Ecto neural progenitor cell (in vitro differentiated cells): ENCODE measurements at regions not wholly inside any gene's neighbourhood (a gene's known extent, or its start where the extent isn't known, plus 50 kb on each side); places are given as distances from the start of the nearest gene placed in this dataset.
"Not testable (repeated sequence)": the region's sequence is repeated elsewhere in the genome, so short reads cannot be mapped to it uniquely, and the experiment has no call there.

ENCODE experiments used
- DNase-seq: peaks from one replicate; pipeline ENCODE4 v3.0.0-alpha.2; 2018; ENCODE audit warnings: low spot score

DNA sequence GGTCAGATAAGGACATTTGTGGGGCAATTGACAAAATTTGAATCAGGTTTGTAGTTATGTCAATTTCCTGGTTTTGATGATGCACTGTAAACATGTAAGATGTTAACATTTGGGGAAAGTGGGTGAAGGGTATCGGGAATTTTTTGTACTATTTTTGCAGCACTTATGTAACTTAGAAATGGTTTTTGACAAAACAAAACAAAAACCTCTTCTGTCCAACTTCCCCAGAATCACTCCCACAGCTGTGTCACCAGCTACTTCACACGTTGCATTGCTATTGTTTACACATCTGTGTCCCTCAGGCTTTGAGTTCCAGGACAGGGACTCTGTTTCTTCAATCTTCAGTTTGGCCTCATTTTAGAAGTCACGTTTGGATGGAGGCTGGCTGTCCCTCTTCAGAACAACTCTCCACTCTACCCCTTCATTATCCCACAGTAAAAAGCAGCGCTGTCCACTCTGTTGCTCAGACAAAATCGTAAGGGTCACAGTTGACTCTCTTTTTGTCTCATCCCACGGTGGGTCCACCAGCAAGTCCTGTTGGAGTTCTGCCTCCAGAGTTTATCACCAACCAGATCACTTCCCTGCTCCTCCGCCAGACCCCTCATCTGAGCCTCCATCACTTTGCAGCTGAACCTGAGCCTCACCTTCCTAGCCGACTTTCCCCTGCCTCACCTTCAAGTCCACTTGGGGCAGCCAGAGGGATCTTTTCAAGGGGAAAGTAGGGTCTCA, 63.2 kb downstream of the NENF start:
- no peak for DNase-seq

DNA sequence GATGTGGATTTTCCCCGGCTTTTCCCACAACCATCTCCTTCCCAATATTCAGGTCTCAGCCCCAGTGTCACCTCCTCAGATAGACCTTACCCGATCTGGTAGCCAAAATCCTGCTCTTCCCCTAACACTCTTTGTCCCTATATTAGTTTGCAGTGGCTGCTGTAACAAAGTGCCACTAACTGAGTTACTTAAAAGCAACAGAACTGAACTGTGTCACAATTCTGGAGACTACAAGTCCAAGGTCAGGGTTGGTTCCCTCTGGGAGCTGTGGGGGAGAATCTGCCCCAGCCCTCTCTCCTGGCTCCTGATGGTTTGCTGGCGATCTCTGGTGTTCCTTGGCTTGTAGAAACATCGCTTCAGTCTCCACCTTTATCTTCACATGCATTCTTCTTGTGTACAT, 64.0 kb downstream of the NENF start:
- DNase-seq, result no peak

DNA sequence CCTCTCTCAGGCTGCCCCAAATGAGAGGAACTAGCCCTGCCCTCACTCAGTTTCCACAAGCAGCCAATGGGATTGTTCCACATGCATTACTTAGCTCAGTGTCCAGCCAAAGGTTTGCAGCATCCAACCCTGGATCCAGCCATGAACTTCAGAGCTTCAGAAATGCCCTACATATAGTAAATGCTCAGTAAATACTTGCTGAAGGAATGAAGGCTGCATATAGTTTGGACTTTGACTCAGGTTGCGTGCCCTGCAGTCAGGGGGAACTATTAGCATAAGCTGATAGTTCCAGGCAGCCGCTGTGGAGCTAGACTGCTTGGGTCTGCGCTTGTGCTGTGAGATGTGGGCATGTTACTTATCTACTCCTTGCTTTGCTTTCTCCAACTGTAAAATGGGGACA, 64.8 kb downstream of the NENF start:
- DNase-seq, result no peak

DNA sequence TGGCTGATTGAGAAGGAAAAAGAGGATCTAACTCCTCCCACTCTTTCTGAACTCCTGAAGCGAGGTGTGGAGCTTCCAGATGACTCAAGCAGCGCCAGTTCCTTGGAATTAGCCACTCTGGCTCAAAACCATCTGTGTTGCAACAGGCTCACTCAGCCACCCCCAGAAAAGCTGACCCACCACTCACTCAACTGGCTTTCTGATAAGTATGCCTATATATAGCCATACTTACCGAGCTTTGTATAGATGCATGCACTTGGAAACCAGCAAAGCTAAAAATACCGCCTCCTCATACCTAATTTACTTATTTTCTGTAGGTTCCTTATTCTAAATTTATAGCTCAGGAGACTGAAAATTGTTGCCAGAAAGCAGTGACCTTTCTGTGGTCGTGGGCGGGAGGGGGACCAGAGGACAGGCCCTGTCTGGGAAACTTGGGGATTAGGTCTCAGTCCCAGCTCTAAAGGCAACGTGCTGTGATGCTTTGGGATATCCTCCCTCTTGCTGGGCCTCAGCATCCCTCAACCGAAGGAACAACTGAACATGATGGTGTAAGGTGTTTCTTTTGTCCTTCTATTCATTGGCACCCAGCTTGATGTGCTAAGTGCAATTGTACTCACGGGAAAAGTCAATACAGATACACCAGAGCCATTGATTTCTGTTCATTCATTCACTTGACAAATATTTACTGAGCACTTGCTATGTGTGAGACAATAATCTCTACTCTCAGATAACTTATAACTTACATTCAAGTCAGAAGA, 65.7 kb downstream of the NENF start:
- no peak for DNase-seq

DNA sequence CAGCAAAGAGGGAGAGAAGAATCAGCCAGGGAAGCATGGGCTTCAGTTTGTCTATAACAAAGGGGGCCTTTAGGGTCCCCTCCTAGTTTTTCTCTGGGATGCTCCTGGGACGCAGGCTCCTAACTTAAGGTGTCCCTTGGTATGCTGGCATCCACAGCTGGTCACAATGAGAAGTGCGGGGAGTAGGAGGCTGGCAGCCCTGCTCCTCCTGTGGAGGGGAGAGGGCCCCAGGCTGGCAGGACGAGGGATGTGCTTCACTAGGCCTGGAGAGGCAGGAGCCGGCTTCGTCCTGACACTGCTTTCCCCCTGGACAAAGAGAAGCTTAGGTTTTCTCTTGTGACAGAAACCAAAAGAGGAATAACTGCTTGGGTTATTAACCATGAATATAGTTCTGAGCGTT, 67.6 kb downstream of the NENF start:
- no peak for DNase-seq

DNA sequence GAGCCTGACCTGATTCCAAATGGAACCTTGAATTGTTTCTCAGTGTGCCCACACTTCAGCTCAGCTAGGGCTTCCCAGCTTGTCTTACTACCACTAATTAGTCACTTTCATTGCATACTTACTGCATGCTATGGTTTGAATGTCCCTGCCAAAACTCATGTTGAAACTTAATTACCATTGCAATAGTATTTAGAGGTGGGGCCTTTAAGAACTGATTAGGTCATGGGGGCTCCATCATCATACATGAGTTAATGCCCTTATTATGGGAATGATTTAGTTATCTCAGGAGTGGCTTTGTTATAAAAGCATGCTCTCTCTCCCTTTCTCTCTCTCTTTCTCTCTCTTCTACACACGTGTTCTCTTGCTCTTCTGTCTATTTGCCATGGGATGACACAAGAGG, 68.3 kb downstream of the NENF start:
- no peak for DNase-seq

DNA sequence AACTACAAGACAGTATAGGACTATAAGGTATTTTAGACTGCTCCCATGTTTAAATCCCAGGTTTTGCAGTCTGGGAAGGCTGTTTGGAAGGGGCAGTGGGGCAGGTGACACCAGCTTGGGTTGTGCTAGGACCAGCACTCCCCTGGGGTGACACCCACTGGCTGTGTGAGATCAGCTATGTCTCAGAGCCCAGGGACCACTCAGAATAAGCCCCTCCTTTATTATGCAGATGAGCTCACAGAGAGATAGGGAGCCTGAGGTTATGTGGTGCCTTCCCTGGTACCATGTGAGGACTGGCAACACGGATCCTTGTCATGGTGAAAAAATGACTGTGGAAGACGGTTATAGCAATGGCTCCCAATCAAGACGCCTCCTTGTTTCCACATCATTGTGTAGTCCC, 71.0 kb downstream of the NENF start:
- no peak for DNase-seq

DNA sequence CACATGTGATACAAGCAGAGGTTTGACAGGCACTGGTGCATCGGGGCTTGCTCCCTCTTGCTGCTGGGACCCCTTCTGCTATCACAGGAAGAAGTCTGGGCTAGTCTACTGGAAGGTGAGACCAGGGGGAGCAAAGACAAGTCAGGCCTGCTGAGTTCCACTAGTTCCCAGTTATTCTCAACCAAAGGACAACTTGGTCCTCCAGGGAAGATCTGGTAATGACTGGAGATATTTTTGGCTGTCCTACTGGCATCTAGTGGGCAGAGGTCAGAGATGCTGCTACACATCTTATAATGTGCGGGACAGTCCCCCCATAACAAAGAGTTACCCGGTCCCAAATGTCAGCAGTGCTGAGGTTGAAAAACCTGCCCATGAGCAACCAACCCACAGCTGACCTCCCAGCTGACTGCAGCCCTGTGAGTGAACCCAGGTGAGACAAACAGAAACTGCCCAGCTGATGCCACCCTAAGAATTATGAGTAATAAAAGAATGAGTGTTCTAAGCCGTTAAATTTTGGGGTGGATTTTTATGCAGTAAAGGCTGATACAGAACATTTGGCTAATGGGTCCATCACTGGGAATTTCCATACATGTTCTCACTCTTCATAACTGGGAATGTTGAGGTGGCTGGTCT, 71.6 kb downstream of the NENF start:
- DNase-seq, result no peak

DNA sequence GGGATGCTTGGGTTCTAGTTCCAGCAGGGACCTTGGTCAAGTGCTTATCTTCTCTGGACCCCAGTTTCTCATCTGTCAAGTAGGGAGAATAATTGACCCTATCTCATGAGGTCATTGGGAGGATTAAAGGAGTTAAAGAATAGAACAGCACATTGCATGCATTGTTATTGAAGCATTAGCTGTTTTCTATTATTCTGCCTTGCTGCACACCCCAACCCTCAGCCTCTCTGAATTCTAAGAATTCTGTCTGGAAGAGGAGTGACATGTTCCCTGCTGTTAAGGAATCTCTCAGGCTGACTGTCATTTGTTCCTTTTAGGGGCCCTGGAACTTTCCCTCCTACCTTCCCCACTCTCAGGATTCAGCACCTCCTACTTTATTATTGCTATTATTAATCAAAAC, 73.9 kb downstream of the NENF start:
- no peak for DNase-seq

DNA sequence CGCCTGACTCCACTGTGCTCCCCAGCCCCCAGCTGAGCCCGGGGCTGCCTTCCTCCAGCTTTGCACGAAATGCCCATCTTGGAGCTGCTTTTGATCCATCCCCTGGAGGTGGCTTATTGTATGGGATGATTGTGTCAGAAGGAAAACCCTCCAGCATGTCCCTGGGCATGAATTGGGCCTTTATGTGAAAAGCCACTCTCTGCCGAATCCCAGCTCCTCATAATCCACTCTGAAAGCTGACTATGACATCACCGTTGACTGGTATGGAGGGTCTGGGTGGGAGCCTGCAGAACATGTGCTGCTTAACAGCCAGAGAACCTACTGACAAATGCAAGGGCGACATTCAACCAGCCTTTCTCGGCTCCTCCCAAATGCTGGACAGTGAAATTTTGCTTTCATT, 74.6 kb downstream of the NENF start:
- no peak for DNase-seq

DNA sequence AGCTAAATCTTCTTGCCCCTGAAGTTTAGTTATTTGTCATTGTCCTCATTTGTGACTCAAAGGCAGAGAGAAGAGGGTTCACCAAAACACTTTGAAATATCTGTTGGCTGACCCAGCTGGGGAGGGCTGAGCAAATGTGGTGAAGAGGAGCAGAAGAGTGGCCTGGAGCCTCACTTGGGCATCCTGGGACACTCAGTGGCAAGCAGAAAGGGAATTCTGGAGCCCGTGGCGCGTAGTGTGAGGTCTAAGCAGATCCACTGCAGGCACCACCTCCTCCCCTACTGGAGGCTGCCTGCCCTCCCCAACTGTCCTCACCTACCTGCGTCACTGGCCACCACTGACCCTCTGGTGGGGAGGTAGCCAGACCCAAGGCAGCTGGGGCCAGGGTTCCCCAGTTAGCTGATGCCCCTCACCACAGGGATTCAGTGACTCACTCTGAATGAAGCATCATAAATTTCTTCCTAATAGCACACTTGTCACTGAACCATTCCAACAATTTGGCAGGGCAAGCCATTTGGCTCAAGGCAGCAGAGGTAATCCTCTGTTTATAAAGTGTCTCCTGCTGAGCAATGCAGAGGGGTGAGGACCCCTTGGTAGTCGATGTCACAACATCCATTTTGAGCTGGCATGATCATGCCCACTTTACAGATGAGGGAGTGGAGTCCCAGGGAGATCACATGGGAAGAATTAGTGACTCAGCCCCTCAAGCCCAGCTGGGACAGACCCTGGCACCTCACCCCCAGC, 80.3 kb downstream of the NENF start:
- DNase-seq, result no peak

DNA sequence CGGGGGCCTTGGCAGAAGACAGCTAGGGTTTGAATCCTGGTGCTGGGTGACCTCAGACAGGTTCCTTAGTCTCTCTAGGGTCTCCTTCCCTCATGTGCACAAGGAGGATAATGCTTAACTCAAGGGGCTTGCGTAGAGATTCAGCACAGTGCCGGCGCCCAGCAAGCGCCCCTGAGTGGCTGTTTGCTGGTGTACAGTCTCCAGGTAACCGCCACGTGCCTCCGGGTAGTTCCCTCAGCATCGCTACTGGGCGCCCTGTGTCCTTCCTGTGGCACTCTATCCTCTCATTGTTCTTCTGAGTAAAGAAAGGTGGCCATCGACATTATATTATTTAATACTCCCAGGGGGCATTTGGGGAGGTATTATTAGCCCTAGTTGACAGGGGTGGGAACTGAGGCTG, 80.9 kb downstream of the NENF start:
- DNase-seq, result no peak

DNA sequence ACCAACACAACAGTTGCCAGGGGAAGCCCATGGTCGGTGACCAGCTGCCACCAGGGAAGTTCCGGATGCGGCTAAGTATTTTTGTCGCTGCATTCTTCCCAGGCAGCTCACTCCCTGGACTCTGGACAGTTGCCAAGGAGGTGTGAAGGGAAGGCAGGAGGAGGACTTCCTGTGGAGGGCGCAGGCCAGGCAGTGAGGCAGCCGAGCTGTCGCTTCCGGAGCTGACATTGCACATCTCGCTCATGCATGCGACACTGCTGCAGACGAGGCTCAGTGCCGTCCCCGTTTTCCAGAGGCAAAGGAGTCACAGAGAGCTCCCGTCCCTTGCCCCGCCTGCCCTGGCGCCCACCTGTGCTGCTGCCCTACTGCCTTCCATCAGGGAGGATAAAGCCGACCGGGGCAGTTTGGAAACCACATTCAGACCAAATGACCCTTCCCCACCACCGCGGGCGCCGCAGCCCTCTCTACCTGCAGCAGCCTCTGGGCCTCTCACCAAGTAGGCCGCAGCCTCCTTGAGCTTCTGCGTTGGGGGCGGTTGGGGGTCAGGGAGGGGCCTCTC, 81.4 kb downstream of the NENF start:
- DNase-seq, result no peak

DNA sequence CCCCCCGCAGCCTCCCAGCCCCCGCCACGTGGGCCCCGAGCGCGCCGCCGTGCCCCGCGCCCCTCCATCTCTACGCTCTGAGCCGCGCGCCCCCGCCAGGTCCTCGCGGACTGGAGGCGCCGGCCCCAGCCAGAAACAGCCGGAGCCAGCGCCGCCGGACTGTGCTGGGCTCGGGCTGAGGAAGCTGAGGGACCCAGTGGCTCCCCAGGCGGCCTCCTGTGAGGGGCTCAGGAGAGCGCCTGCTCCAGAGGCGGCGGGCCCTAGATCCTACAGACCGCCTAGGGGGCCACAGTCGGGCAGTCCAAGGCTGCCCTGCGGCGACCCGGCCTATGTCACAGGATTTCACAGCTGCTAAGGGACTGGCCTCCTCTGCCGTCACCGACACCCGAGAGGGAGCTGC, 82.1 kb downstream of the NENF start:
- peak; percentile 72 for DNase-seq

DNA sequence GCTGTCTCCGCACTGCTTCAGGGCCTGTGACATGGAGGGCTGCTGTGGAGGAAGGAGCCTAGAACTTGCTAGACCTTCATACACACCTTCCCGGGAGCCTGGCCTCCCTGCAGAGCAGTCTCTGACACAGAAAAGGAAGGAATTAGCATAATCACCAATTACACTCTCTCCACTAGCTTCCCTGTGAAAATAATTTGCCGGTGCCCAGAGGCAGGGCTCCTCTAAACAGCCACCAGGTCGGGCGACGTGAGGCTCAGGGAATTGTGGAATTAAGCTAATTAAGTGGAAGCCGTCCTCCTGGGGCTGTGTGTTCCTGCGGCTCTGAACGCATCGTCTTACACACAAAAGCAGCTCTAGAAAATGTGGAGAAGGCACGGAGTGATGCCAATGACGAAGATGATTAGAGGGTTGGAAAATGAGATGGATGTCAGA, 82.6 kb downstream of the NENF start:
- peak; percentile 60 for DNase-seq

DNA sequence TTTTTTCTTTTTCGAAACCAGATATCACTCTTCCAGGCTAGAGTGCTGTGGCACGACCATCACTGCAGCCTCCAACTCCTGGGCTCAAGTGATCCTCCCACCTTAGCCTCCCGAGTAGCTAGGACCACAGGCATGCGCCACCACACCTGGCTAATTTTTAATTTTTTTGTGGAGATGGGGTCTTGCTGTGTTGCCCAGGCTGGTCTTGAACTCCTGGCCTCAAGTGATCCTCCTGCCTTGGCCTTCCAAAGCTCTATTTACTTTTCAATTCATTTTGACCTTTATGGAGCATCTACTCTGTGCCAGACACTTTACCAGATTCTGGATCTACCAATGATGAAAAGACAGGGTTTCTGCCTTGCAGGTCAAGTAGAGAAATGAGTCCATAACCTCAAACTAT, 83.3 kb downstream of the NENF start:
- DNase-seq, result not testable (repeated sequence)

DNA sequence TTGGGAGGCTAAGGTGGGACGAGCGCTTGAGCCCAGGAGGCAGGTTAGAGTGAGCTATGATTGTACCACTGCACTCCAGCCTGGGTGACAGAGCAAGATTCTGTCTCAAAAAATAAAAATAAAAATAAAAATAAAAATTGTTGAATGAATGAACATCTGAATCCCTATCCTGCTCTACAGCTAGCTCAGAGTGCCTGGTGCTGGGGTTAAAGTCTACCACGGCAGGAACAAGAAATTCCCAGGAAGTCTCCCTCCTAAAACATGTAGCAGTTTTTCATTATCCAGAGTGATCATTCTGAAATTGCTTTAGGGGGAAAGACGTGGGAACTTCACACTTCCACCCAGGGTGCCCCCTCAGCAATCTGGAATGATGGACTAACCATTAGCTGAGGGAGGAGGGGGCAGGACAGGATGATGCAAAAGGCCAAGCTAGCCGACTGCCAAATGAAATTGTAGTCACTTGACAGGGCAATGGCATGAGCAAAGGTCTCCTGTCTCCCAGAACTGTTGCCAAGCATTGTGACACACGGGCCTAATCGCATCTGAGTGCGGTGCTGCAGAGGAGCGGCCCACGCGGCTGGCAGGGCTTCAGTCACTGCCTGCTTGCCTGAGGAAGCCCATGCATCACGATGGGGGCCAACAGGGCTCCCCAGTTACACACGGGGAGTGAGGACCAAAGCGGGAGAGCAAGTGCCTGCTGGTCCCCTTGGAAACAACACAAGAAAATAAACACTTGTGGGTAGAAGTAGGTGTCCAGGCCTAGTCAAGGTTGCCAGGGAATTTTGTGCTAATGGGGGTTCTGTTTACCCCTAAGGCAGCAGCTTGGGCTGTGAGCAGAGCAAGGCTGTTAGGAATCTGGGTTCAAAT, 85.7 kb downstream of the NENF start:
- DNase-seq, result no peak

DNA sequence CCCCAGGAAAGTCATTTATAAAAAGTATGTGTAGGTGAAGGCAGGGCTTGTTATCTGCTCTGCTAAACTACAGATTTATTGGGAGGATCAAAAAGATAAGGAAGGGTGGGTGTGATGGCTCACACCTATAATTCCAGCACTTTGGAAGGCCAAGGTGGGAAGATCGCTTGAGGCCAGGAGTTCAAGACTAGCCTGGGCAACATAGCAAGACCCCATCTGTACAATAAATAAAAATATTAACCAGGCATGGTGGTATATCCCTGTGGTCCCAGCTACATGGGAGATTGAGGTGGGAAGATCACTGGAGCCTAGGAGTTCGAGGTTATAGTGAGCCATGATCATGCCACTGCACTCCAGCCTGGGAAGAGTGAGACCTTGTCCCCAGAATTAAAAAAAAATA, 86.4 kb downstream of the NENF start:
- no peak for DNase-seq

DNA sequence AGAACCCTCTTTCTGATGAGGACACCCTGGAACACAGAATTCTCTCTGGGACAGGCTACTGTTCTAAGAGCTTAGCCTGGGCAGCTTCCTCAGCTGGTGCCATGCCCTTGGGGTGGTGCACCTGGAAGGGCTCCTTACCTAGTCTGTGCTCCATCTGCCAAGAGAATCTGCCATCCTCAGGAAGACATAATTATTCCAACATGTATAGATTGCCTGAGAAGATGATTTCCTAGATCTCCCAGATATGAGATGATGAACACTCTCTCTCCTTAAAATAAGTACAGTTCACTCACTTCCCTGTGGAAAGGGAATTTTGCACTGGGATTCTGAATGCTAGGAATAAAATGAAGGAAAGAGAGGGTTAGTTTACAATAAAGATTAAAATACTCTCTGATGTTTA, 87.6 kb downstream of the NENF start:
- no peak for DNase-seq

DNA sequence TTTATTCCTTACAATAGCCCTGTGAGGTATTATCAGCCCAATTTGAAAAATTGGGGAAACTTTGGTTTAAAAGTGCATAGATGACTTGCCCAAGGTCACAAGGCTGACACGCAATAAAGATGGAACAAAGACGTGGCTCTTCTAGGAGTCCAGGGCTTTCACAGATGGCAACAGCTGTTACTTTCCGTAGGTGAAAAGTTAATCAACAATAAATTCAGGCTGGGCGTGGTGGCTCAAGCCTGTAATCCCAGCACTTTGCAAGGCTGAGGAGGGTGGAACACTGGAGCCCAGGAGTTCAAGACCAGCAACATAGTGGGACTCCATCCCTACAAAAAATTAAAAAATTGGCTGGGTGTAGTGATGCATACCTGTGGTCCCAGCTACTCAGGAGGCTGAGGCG, 87.8 kb upstream of the ATF3 start:
- DNase-seq, result no peak

DNA sequence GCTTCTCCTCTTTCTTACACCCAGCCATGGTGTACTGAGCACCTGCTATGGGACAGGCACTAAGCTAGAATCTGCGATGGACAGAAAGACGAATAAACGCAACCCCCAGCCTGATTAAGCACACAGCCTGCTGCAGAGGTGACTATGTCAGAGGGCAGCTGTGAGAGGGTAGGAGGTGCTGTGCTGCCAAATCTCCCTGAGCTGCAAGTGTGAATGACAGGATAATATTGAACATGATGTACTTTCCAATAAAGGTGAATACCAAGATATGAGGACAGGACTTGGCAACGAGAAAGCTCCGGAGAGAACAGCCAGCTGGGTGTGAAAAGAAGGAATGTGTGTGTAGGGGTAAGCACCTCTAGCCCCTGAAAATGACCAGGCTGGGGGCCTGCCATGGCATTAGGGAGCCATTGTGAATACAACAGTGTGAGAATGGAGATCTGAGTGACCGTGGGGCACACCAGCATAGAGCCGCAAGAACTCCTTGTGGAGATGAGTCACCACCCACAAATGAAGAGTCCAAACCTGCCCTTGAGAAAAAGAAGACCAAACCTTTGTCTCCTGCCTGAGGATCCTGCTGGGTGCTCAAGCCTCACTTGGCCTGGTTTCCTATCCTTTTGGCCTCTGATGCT, 83.0 kb upstream of the ATF3 start:
- DNase-seq, result no peak
